Upper lobe of right lung (tissue), 1 donor: ENCODE measurements at regions not wholly inside any gene's neighbourhood (a gene's known extent, or its start where the extent isn't known, plus 50 kb on each side); places are given as distances from the start of the nearest gene placed in this dataset.

Experiments
- ATAC-seq: fragments of 200-7000 bp; cut with Tn5 transposase; one replicate; pipeline ENCODE4 v1.9.1; 2020; ENCODE audit warnings: mild to moderate bottlenecking, moderate library complexity
- DNase-seq: peaks from one replicate; pipeline ENCODE4 v3.0.0-alpha.2; 2020
- H3K27ac ChIP-seq: fragments of 200-600 bp; one replicate; pipeline ENCODE4 v1.8.0; 2022
- H3K27me3 ChIP-seq: fragments of 200-600 bp; one replicate; pipeline ENCODE4 v1.8.0; 2022; ENCODE audit warnings: mild to moderate bottlenecking
- H3K36me3 ChIP-seq: fragments of 200-600 bp; one replicate; pipeline ENCODE4 v1.8.0; 2022
- H3K4me1 ChIP-seq: fragments of 200-600 bp; one replicate; pipeline ENCODE4 v1.8.0; 2022
- H3K4me3 ChIP-seq: fragments of 200-600 bp; one replicate; pipeline ENCODE4 v1.8.0; 2022; ENCODE audit warnings: mild to moderate bottlenecking
- H3K9me3 ChIP-seq: fragments of 200-600 bp; one replicate; pipeline ENCODE4 v1.8.0; 2022
- intact Hi-C: fragments of 100-400 bp; cut with DNase I; formaldehyde crosslinking; loops from one replicate; pipeline ENCODE4 v1.11.0; 2022
- TF ChIP-seq, protein P1 (sequence below): fragments of 200-600 bp; IDR thresholded peaks from one replicate; pipeline ENCODE4 v1.8.0; 2022; ENCODE audit warnings: antibody characterized with exemption
- donor health status: DM: no; HTN: yes; CAD: no; lungs with severe emphysema.

DNA sequence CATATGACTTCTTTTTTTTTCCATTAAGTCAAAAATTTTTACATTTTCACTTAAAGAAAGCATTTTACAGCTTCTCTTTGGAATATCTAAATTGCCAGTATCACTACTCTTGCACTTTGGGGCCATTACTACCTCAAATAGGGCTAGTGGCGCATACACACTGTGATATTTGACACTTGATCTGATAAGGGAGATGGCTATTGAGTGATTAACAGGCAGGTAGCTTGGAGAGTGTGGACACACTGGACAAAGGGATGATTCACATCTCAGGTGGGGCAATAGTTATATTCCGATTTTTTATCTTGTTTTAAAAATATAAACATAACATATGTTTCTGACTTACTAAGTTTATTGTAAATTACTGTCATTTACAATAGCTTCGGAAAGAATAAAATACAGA, 2219.9 kb downstream of the LRRC4C start:
- Histone ChIP-seq H3K4me3 (no peak overlapping the region), H3K4me1 (no peaks in the 10 kb centered on the region), H3K9me3 (no peaks in the 10 kb centered on the region), H3K27me3 (no peaks in the 10 kb centered on the region), H3K27ac (no peak overlapping the region), H3K36me3 (no peaks in the 10 kb centered on the region)
- intact Hi-C loops: no loop called here
- no peak for DNase-seq
- no peak for ATAC-seq
- TF ChIP-seq, protein P1, sequence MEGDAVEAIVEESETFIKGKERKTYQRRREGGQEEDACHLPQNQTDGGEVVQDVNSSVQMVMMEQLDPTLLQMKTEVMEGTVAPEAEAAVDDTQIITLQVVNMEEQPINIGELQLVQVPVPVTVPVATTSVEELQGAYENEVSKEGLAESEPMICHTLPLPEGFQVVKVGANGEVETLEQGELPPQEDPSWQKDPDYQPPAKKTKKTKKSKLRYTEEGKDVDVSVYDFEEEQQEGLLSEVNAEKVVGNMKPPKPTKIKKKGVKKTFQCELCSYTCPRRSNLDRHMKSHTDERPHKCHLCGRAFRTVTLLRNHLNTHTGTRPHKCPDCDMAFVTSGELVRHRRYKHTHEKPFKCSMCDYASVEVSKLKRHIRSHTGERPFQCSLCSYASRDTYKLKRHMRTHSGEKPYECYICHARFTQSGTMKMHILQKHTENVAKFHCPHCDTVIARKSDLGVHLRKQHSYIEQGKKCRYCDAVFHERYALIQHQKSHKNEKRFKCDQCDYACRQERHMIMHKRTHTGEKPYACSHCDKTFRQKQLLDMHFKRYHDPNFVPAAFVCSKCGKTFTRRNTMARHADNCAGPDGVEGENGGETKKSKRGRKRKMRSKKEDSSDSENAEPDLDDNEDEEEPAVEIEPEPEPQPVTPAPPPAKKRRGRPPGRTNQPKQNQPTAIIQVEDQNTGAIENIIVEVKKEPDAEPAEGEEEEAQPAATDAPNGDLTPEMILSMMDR: no peak

DNA sequence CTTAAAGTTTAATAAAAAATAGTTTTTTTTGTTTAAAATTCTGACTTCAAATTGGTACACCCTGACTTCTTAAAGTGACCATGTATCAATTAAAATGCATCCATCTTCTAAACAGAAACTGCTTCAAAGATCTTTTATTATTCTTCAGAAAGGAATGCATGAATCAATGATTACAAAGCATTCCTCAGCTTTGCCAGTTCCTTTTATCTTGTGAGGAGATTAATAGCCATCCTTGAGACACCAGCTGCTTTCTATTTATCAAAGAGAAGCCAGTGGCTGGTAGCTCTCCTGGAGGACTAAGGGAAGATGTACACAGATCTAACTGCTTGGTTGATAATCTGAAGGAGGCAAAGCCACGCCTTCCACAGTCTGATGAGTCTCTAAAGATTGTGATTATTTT, 2222.5 kb downstream of the LRRC4C start:
- no peak overlapping the region for H3K27ac ChIP-seq
- intact Hi-C loops: no loop called here
- H3K36me3 ChIP-seq: no peaks in the 10 kb centered on the region
- H3K9me3 ChIP-seq: no peaks in the 10 kb centered on the region
- H3K4me3 ChIP-seq: no peak overlapping the region
- ATAC-seq (no peak), DNase-seq (no peak)
- no peaks in the 10 kb centered on the region for H3K27me3 ChIP-seq
- TF ChIP-seq, protein P1: no peak
- H3K4me1 ChIP-seq: no peaks in the 10 kb centered on the region

DNA sequence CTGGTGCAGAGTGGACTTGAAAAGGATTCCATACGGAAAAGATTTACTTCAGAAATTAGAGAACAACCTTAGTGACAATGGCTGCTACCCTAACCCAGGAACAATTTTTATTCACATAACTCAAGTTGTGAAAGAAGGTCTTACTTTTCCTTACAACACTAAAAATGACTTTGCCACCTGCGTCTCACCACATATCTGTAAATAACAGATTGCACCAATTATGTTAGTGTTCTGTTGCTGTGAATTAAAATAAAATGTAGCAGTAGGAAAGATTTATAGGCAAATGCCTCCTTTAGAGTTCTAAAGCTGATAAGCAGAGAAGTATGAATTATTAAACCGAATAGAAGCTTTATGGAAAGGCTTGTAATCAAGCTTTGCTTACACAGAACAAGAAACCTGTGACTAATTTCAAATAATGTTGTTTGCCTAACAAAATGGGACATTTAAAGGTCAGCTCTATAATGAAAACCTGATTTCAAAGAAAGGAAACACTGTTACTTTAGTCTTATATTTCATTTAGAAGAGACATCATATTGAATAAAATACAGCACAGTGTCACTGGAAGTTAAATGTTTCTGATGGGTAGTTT, 2237.8 kb downstream of the LRRC4C start:
- intact Hi-C loops: no loop called here
- no peak for DNase-seq
- no peaks in the 10 kb centered on the region for H3K27me3 ChIP-seq
- no peak overlapping the region for H3K27ac ChIP-seq
- H3K9me3 ChIP-seq: no peaks in the 10 kb centered on the region
- no peak for ATAC-seq
- H3K36me3 ChIP-seq: no peaks in the 10 kb centered on the region
- no peak overlapping the region for H3K4me3 ChIP-seq
- H3K4me1 ChIP-seq: no peaks in the 10 kb centered on the region
- TF ChIP-seq, protein P1: no peak

DNA sequence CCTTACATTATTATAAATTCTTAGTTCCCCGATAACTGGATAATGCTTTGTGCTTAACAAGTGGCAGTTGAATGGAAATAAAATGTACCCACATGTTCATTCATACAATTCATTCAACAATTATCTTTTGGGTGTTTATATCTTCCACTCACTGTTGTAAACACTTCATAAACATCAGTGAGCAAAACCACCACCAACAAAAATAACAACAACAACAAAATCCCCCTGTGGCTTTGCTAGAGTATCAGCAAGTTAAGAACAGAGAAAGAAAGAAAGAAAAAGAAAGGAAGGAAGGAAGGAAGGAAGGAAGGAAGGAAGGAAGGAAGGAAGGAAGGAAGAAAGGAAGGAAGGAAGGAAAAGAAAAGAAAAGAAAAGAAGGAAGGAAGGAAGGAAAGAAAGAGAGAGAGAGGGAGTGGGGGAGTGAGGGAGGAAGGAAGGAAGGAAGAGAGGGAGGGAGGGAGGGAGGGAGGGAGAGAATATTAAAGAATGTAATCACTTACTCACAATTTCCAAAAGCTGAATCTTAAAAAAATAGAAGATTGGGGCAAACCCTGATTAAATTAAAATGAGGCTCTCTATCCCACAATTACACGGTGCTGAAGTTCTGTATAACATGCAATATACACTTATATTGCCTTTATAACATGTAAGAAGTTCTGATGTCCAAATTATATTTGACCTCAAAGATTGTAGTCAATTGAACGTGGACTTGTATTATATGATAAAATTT, 2238.8 kb downstream of the LRRC4C start:
- no peak overlapping the region for H3K4me3 ChIP-seq
- intact Hi-C loops: no loop called here
- no peak overlapping the region for H3K27ac ChIP-seq
- no peaks in the 10 kb centered on the region for H3K4me1 ChIP-seq
- no peaks in the 10 kb centered on the region for H3K9me3 ChIP-seq
- ATAC-seq: no peak
- H3K27me3 ChIP-seq: no peaks in the 10 kb centered on the region
- TF ChIP-seq, protein P1: no peak
- DNase-seq: no peak
- H3K36me3 ChIP-seq: no peaks in the 10 kb centered on the region

DNA sequence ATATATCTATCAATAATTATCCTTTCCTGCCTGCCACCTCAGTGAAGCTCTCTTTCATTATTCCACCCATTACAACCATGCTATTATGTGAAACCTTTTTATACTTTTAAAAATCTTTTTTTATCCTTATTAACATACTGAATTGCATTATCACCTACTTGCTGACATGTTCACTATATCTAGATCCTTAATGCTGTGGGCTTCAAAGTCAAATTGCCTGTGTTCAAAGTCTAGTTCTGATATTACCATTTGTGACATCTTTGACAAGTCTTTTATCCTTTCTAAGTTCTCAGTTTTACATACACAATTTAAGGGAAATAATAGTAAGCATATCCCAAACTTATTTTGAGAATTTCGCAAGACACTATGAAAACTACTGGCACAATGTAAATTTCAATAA, 2239.4 kb downstream of the LRRC4C start:
- H3K27me3 ChIP-seq: no peaks in the 10 kb centered on the region
- no peak overlapping the region for H3K4me3 ChIP-seq
- intact Hi-C loops: no loop called here
- TF ChIP-seq, protein P1: no peak
- no peaks in the 10 kb centered on the region for H3K36me3 ChIP-seq
- H3K4me1 ChIP-seq: no peaks in the 10 kb centered on the region
- H3K27ac ChIP-seq: no peak overlapping the region
- no peaks in the 10 kb centered on the region for H3K9me3 ChIP-seq
- ATAC-seq (no peak), DNase-seq (no peak)
